B cell (primary cell): ENCODE measurements at regions not wholly inside any gene's neighbourhood (a gene's known extent, or its start where the extent isn't known, plus 50 kb on each side); places are given as distances from the start of the nearest gene placed in this dataset.

ENCODE experiments used
- ATAC-seq: fragments of 200-7000 bp; cut with Tn5 transposase; one replicate; pipeline ENCODE4 v1.10.0; 2021; ENCODE audit warnings: low read depth, mild to moderate bottlenecking, moderate number of reproducible peaks, moderate library complexity
- CTCF ChIA-PET: fragments of 350-600 bp; sonication (Branson Sonifier 250); formaldehyde crosslinking; loops from one replicate; lab custom pipeline; 2021; ENCODE audit warnings: antibody characterized with exemption, inconsistent platforms; lab: Charles Lee
- POLR2A ChIA-PET: fragments of 350-600 bp; sonication (Branson Sonifier 250); formaldehyde crosslinking; loops from one replicate; lab custom pipeline; 2021; ENCODE audit warnings: antibody characterized with exemption; lab: Charles Lee
- DNase-seq: peaks from one replicate; pipeline ENCODE4 v3.0.0; 2013
- H2AFZ ChIP-seq: 2 replicates; pipeline ENCODE4 v1.6.1; 2012; ENCODE audit warnings: mild to moderate bottlenecking, low read depth, low read length; ENCODE audit not compliant: insufficient read depth, poor library complexity, severe bottlenecking
- H3K27ac ChIP-seq, 2 donors: 1 replicate in 1 of 2; 2 replicates in 1 of 2; pipeline ENCODE4 v1.5.1; 2012 to 2013; ENCODE audit warnings: low read length in 2 of 2, mild to moderate bottlenecking in 2 of 2, moderate library complexity in 1 of 2
- H3K27me3 ChIP-seq, 4 experiments: fragments of 200-600 bp in 1 of 4; sonication (generic) in 1 of 4; replicated peaks in 1 of 4; 1 replicate in 2 of 4; 2 replicates in 2 of 4; pipeline versions ENCODE4 v1.6.1 to v1.7.0; 2013 to 2016; ENCODE audit warnings: low read length in 3 of 4, mild to moderate bottlenecking in 2 of 4, mixed read lengths in 1 of 4, moderate library complexity in 1 of 4; ENCODE audit not compliant: insufficient read depth in 4 of 4, control insufficient read depth in 3 of 4; ENCODE audit errors: control extremely low read depth in 1 of 4
- H3K36me3 ChIP-seq, 2 experiments: replicated peaks in 1 of 2; 1 replicate in 1 of 2; 2 replicates in 1 of 2; pipeline versions ENCODE4 v1.6.1 to v1.7.1; 2013; ENCODE audit warnings: low read length in 1 of 2; ENCODE audit not compliant: insufficient read depth in 2 of 2, control insufficient read depth in 1 of 2; ENCODE audit errors: control extremely low read depth in 1 of 2, extremely low read depth in 1 of 2
- H3K4me1 ChIP-seq, 2 donors: fragments of 200-600 bp in 1 of 2; sonication (generic) in 1 of 2; 1 replicate in 1 of 2; 2 replicates in 1 of 2; pipeline versions ENCODE4 v1.5.1 to v1.6.1; 2013 to 2017; ENCODE audit warnings: low read length in 2 of 2; ENCODE audit not compliant: control insufficient read depth in 2 of 2, insufficient read depth in 2 of 2
- H3K4me2 ChIP-seq: replicated peaks from 2 replicates; pipeline ENCODE3; 2012; ENCODE audit warnings: mild to moderate bottlenecking, low read depth, low read length; ENCODE audit not compliant: poor library complexity, severe bottlenecking
- H3K4me3 ChIP-seq, 5 experiments: fragments of 200-600 bp in 1 of 5; sonication (generic) in 1 of 5; 1 replicate in 3 of 5; 2 replicates in 2 of 5; pipeline versions ENCODE4 v1.5.1 to v1.7.0; 2011 to 2016; ENCODE audit warnings: low read length in 4 of 5, mild to moderate bottlenecking in 4 of 5, low read depth in 2 of 5, control low read depth in 1 of 5, moderate library complexity in 1 of 5; ENCODE audit not compliant: insufficient read depth in 1 of 5; ENCODE audit errors: control extremely low read depth in 1 of 5, extremely low read depth in 1 of 5
- H3K79me2 ChIP-seq: fragments of 200-600 bp; sonication (generic); one replicate; pipeline ENCODE4 v1.6.0; 2016; ENCODE audit warnings: low read length; ENCODE audit not compliant: control insufficient read depth, insufficient read depth
- H3K9ac ChIP-seq: fragments of 200-600 bp; sonication (generic); 2 replicates; pipeline ENCODE4 v1.6.1; 2017; ENCODE audit warnings: mild to moderate bottlenecking, low read length, moderate library complexity
- H3K9me3 ChIP-seq, 3 donors: one replicate each; pipeline versions ENCODE4 v1.6.1 to v1.7.1; 2013; ENCODE audit warnings: low read length in 2 of 3; ENCODE audit not compliant: control insufficient read depth in 2 of 3, insufficient read depth in 1 of 3; ENCODE audit errors: control extremely low read depth in 1 of 3
- H4K20me1 ChIP-seq: 2 replicates; pipeline ENCODE4 v1.6.0; 2012; ENCODE audit warnings: mild to moderate bottlenecking, low read length; ENCODE audit not compliant: insufficient read depth, control insufficient read depth, poor library complexity, severe bottlenecking
- H3K27ac Mint-ChIP-seq: one replicate; pipeline ENCODE4 v1.8.0; 2021; ENCODE audit warnings: mixed read lengths
- H3K27me3 Mint-ChIP-seq: one replicate; pipeline ENCODE4 v1.8.0; 2021; ENCODE audit warnings: mixed read lengths
- H3K4me1 Mint-ChIP-seq: one replicate; pipeline ENCODE4 v1.8.0; 2021; ENCODE audit warnings: mixed read lengths
- H3K4me3 Mint-ChIP-seq: one replicate; pipeline ENCODE4 v1.8.0; 2021; ENCODE audit warnings: mixed read lengths
- H3K9me3 Mint-ChIP-seq: one replicate; pipeline ENCODE4 v1.8.0; 2022; ENCODE audit warnings: mixed read lengths; ENCODE audit not compliant: insufficient read depth
- EZH2 ChIP-seq: IDR thresholded peaks from 2 replicates; pipeline ENCODE4 v1.6.1; 2012; ENCODE audit warnings: borderline replicate concordance, low read depth, mild to moderate bottlenecking, moderate library complexity, low read length; ENCODE audit not compliant: insufficient read depth, poor library complexity, severe bottlenecking
- WGBS: methylation state at CpG from one replicate; pipeline ENCODE4 v1.1.5; 2013; ENCODE audit warnings: missing lambda C conversion rate; ENCODE audit not compliant: insufficient coverage; 5-methylcytosine and 5-hydroxymethylcytosine counted together
- intact Hi-C: fragments of 100-400 bp; cut with micrococcal nuclease; formaldehyde crosslinking; loops from one replicate; pipeline ENCODE4 v1.10.0; 2022
- TF ChIP-seq, protein P1 (sequence below): fragments of 200-600 bp; IDR thresholded peaks from one replicate; pipeline ENCODE4 v1.8.0; 2022; ENCODE audit warnings: antibody characterized with exemption, mild to moderate bottlenecking

DNA sequence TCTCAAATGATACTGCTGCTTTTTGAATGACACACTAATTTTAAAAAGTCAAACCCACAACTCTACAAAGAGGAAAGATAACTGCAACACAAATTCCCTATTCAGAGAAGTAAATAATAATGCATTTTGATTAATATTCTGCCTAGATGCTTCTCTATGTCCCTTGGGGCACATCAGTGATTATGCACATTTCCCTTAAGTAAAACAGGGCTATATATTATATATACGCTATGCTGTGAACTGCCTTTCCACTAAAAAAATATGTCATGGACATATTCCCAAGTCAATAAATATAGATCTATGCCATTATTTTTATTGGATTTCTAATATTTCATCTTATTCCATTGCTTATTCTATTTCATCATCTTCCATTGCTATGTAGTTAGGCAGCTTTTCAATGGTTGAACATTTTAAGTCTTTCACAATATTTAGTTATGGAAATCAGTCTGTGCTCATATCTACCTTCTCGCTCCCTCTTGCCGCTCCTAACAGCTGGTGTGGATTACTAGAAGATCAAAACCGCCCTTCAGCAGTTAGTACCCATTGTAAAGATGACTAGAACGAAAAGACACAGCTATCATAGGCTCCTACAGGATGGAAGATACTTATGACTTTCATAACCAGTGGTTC, 468.2 kb upstream of the GOT2 start:
- Histone ChIP-seq H4K20me1 (no peaks in the 10 kb centered on the region), H2AFZ (no peak overlapping the region), H3K36me3 (no peaks in the 10 kb centered on the region), H3K4me3 (no peak overlapping the region), H3K27me3 (no peaks in the 10 kb centered on the region), H3K79me2 (no peaks in the 10 kb centered on the region), H3K9me3 (no peaks in the 10 kb centered on the region), H3K4me2 (no peak overlapping the region), H3K4me1 (no peaks in the 10 kb centered on the region), H3K9ac (no peak overlapping the region), H3K27ac (no peak overlapping the region)
- Mint-ChIP-seq H3K27me3 (no peaks in the 10 kb centered on the region), H3K4me1 (no peaks in the 10 kb centered on the region), H3K4me3 (no peak overlapping the region), H3K9me3 (peaks cover under 1% of the 10 kb centered on the region), H3K27ac (no peak overlapping the region)
- ChIA-PET CTCF (no interaction called here), POLR2A (no interaction called here)
- DNase-seq (no peak), ATAC-seq (no peak)
- TF ChIP-seq, protein P1, sequence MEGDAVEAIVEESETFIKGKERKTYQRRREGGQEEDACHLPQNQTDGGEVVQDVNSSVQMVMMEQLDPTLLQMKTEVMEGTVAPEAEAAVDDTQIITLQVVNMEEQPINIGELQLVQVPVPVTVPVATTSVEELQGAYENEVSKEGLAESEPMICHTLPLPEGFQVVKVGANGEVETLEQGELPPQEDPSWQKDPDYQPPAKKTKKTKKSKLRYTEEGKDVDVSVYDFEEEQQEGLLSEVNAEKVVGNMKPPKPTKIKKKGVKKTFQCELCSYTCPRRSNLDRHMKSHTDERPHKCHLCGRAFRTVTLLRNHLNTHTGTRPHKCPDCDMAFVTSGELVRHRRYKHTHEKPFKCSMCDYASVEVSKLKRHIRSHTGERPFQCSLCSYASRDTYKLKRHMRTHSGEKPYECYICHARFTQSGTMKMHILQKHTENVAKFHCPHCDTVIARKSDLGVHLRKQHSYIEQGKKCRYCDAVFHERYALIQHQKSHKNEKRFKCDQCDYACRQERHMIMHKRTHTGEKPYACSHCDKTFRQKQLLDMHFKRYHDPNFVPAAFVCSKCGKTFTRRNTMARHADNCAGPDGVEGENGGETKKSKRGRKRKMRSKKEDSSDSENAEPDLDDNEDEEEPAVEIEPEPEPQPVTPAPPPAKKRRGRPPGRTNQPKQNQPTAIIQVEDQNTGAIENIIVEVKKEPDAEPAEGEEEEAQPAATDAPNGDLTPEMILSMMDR = no peak
- no peak for TF ChIP-seq EZH2
- WGBS = 100% methylated on average over 1 of the region's 5 CpGs
- intact Hi-C loops = no loop called here

DNA sequence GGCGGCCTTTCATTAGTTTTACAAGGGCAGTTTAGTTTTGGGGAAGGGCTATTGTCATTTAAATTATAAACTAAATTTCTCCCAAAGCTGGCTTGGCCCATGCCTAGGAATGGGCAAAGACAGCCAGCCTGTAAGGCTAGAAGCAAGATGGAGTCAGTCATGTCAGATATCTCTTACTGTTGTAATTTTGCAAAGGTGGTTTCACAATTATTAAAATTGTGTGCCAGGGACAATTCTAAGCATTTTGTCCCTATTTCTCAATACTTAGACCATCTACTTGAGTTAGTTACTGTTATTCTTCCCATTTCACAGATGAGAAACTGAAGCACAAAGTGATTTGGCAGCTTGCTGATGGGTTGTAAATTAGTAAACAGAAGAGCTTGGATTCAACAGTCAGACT, 467.7 kb upstream of the GOT2 start:
- H3K4me2 ChIP-seq = no peak overlapping the region
- CTCF ChIA-PET = no interaction called here
- H3K9ac ChIP-seq = no peak overlapping the region
- Mint-ChIP-seq H3K4me3 (no peak overlapping the region), H3K9me3 (no peaks in the 10 kb centered on the region), H3K4me1 (no peaks in the 10 kb centered on the region), H3K27ac (no peak overlapping the region), H3K27me3 (no peaks in the 10 kb centered on the region)
- H4K20me1 ChIP-seq = no peaks in the 10 kb centered on the region
- no peaks in the 10 kb centered on the region for H3K79me2 ChIP-seq
- intact Hi-C loops = no loop called here
- H3K27ac ChIP-seq = no peak overlapping the region
- no peak overlapping the region for H2AFZ ChIP-seq
- H3K36me3 ChIP-seq = no peaks in the 10 kb centered on the region
- POLR2A ChIA-PET = no interaction called here
- H3K27me3 ChIP-seq = no peaks in the 10 kb centered on the region
- H3K4me1 ChIP-seq = no peaks in the 10 kb centered on the region
- ATAC-seq = no peak
- no peaks in the 10 kb centered on the region for H3K9me3 ChIP-seq
- TF ChIP-seq, protein P1 = no peak
- no peak for TF ChIP-seq EZH2
- DNase-seq = no peak
- WGBS = no CpG with 5 or more reads among the region's 1 CpG
- H3K4me3 ChIP-seq = no peak overlapping the region
